ENCODE measurements at regions not wholly inside any gene's neighbourhood (a gene's known extent, or its start where the extent isn't known, plus 50 kb on each side); places are given as distances from the start of the nearest gene placed in this dataset.

GRCh38 chr2:216320852-216321251 lies 51.4 kb downstream of the MARCHF4 start:
- H3K4me3 Mint-ChIP-seq: no peak overlapping the region
- H3K36me3 Mint-ChIP-seq: no peaks in the 10 kb centered on the region
- H3K27me3 Mint-ChIP-seq: peaks cover 33% of the 10 kb centered on the region
- no peaks in the 10 kb centered on the region for H3K4me1 Mint-ChIP-seq
- ATAC-seq: no peak
- peaks cover 3% of the 10 kb centered on the region for H3K9me3 Mint-ChIP-seq
- H3K27ac Mint-ChIP-seq: no peak overlapping the region

DNA sequence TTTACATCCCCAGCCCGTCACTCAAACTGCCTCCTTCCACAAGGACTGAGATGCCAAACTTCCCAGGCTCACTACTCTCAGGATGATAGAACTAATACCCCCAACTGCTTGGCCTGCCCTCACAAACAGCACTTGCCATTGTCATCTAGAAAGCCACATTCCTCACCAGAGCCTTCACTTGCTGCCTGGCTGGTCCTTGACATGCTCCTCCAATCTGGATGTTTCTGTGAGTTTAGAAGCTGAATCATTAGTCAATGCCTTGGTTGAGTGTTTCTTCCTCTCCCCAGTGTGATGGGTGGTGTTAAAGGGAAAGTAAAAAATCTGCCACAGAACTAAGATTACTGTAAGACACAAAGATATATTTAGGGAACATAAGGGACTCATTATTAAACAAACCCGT lies 52.5 kb downstream of the MARCHF4 start:
- peaks cover 3% of the 10 kb centered on the region for H3K9me3 Mint-ChIP-seq
- H3K36me3 Mint-ChIP-seq: no peaks in the 10 kb centered on the region
- peaks cover 37% of the 10 kb centered on the region for H3K27me3 Mint-ChIP-seq
- no peaks in the 10 kb centered on the region for H3K4me1 Mint-ChIP-seq
- no peak overlapping the region for H3K4me3 Mint-ChIP-seq
- H3K27ac Mint-ChIP-seq: no peak overlapping the region
- ATAC-seq: no peak

- Mint-ChIP-seq H3K9me3 (peaks cover 6% of the 10 kb centered on the region), H3K27me3 (peaks cover 42% of the 10 kb centered on the region), H3K4me3 (no peak overlapping the region), H3K27ac (no peak overlapping the region), H3K36me3 (no peaks in the 10 kb centered on the region), H3K4me1 (no peaks in the 10 kb centered on the region)
- no peak for ATAC-seq
These were observed 53.8 kb downstream of the MARCHF4 start for GRCh38 chr2:216318521-216318874.

DNA sequence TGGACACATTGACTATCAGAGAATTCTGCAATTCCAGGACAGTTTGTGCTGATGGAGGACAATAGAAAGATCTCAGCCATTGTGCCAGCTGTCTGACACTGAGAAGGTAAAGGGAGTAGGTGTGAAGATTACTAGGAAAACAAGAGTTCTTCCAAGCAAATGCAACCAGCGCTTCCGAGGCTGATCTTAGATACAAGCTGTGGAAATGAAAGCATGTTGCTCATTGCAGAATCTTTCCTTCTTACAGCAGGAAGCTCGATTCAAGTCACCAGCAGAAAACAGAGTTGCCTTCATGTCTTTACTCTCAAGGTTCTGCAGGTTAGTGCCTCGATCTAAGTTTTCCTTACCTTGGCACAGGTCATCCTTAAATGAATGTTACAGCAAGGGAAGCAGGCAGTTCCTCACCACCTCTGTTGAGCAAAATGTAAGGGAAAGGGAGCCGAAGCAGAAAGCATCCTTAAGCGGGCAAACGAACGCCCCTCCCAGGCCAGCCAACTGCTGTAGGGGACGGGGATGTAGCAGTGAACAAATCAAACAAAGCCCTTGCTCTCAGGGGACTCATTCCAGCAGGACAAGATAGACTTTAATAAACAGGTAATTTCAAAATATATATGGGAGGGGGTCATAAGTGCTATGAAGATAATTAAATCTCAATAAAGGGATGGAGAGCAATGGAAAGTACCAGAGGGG lies 54.3 kb downstream of the MARCHF4 start:
- ATAC-seq: no peak
- Mint-ChIP-seq H3K27me3 (peaks cover 42% of the 10 kb centered on the region), H3K27ac (no peak overlapping the region), H3K4me3 (no peak overlapping the region), H3K36me3 (no peaks in the 10 kb centered on the region), H3K9me3 (peaks cover 6% of the 10 kb centered on the region), H3K4me1 (no peaks in the 10 kb centered on the region)

DNA sequence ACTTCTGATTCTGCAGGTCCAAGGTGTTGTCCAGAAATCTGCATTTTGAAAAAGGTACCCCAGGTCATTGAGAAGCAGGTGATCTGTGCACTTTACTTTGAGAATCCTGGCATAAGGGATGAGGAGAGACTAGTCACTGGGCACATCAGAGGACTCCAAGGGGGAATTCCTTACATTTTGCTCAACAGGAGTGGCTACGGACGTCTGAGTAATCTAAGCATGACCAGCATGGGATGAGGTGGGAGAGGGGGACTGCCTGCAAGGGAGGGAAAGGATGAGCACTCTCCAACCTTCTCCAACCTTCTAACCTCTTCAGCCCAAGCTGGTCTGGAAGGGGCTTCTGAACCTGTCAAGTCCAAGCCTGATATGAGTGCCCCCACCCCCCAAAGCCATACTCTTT lies 55.5 kb downstream of the MARCHF4 start:
- Mint-ChIP-seq H3K27me3 (peaks cover 51% of the 10 kb centered on the region), H3K9me3 (peaks cover 3% of the 10 kb centered on the region), H3K27ac (no peak overlapping the region), H3K4me3 (no peak overlapping the region), H3K4me1 (no peaks in the 10 kb centered on the region), H3K36me3 (no peaks in the 10 kb centered on the region)
- ATAC-seq: no peak

GRCh38 chr2:216315802-216316603 lies 56.3 kb downstream of the MARCHF4 start:
- peaks cover 51% of the 10 kb centered on the region for H3K27me3 Mint-ChIP-seq
- H3K4me1 Mint-ChIP-seq: no peaks in the 10 kb centered on the region
- H3K36me3 Mint-ChIP-seq: no peaks in the 10 kb centered on the region
- peaks cover 3% of the 10 kb centered on the region for H3K9me3 Mint-ChIP-seq
- no peak for ATAC-seq
- H3K4me3 Mint-ChIP-seq: no peak overlapping the region
- no peak overlapping the region for H3K27ac Mint-ChIP-seq

DNA sequence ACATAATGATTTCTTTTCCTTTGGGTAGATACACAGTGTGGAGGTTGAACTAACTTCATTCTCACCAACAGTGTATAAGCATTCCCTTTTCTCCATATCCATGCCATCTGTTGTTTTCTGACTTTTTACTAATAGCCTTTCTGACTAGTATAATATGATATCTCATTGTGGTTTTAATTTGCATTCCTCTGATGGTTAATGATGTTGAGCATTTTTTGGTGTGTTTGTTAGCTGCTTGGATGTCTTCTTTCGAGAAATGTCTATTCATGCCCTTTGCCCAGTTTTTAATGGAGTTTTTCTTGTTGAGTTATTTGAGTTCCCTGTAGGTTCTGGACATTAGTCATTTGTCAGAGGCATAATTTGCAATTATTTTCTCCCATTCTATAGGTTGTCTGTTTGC lies 59.8 kb downstream of the MARCHF4 start:
- no peak for ATAC-seq
- H3K36me3 Mint-ChIP-seq: no peaks in the 10 kb centered on the region
- peaks cover 39% of the 10 kb centered on the region for H3K27me3 Mint-ChIP-seq

GRCh38 chr2:216308576-216308975 lies 63.7 kb downstream of the MARCHF4 start:
- Mint-ChIP-seq H3K4me3 (no peak overlapping the region), H3K9me3 (no peaks in the 10 kb centered on the region), H3K4me1 (no peaks in the 10 kb centered on the region), H3K27me3 (peaks cover 25% of the 10 kb centered on the region), H3K27ac (no peak overlapping the region), H3K36me3 (no peaks in the 10 kb centered on the region)
- ATAC-seq: no peak

More for the DNA sequence above, 59.8 kb downstream of the MARCHF4 start:
- Mint-ChIP-seq H3K27ac (no peak overlapping the region), H3K9me3 (peaks cover 3% of the 10 kb centered on the region), H3K4me1 (no peaks in the 10 kb centered on the region), H3K4me3 (no peak overlapping the region)

DNA sequence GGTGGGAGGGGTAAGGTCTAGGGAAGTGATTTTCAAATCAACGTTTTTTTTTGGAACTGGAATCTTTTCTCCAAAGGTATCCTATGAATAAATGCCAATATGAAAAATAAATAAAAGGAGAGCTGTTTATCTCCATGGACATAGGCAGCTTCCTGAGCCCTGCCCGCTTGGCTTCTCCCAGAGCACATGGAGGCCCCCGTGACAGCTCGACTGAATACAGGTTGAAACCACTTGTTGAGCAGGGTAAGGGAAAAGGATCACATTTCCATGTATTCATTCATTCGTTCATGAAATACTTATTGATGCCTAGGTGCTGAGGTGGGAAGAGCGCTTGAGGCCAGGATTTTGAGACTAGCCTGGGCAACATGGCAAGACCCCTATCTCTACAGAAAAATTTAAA lies 64.8 kb downstream of the MARCHF4 start:
- Mint-ChIP-seq H3K27ac (no peak overlapping the region), H3K36me3 (no peaks in the 10 kb centered on the region), H3K27me3 (peaks cover 15% of the 10 kb centered on the region), H3K4me1 (no peaks in the 10 kb centered on the region), H3K9me3 (no peaks in the 10 kb centered on the region), H3K4me3 (no peak overlapping the region)
- ATAC-seq: no peak

DNA sequence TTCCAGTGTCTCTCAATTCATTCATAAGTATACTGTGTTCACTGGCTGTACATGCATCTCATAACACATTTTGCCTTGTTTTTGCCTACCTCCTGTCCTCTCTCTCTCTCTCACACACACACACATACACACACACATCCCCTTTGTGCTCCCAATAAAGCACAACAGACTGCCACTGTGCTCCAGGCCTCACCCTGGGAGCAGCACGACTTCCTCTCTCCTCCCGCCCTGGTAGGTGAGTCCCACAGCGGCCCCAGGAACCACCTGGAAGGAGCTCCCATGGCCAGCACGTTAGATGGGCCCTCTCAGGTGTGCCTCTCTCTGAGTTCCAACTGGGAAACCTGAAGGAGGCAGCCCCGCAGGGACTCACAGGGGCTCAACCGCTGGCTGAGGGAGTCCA lies 65.4 kb downstream of the MARCHF4 start:
- Mint-ChIP-seq H3K27ac (no peak overlapping the region), H3K36me3 (no peaks in the 10 kb centered on the region), H3K9me3 (no peaks in the 10 kb centered on the region), H3K27me3 (peaks cover 10% of the 10 kb centered on the region), H3K4me3 (no peak overlapping the region), H3K4me1 (no peaks in the 10 kb centered on the region)
- no peak for ATAC-seq

DNA sequence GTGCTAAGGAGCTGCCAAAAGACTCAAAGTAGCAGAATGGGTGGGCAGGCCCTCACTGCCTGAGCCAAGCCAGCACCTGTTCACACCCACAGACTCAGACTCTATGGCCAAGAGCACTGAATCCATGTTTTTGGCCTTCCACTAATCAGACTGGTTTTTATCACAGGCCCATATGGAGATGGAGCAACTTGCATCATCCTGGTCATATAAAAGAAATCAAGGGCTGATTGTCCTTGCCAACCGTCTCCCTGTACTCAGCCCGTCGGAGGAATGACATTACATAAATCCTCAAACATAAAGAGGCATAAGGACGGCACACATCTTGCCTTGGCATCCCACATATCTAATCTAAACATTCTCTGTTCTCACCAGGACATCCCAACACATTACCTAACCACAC lies 66.7 kb downstream of the MARCHF4 start:
- no peak overlapping the region for H3K27ac Mint-ChIP-seq
- H3K4me3 Mint-ChIP-seq: no peak overlapping the region
- H3K9me3 Mint-ChIP-seq: no peaks in the 10 kb centered on the region
- H3K27me3 Mint-ChIP-seq: peaks cover 20% of the 10 kb centered on the region
- no peaks in the 10 kb centered on the region for H3K36me3 Mint-ChIP-seq
- no peak for ATAC-seq
- no peaks in the 10 kb centered on the region for H3K4me1 Mint-ChIP-seq

DNA sequence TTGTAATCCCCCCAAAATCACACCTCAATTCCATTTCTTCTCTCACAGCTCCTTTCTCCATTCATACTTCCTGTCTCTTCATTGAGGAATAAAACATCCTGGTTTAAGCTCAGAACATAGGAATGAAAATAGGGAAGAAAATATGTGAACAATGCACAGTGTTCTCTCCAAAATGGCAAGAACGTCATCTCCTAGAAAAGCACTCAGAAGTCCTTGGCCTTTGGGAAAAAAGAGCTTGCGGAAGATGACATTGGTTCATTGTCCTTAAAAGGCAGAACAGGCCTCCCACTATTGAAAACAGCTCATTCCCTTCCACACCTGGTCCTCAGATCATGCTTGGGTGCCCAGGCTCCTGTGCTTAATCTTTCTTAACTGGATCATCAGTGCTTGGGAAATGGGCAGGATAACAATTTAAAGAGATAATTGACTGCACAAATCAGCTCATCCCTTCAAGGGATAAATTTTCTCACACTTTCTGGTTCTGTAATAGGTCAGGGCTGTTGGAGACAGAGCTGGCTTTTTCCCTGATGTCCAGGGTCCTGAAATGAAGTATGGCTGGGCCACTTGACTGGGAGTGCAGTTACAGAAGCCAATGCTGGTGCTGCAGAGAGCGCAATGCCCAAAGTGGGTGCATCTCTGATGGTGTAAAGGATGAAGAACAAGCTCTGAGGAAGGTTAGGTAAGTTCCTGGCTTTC lies 69.2 kb downstream of the MARCHF4 start:
- ATAC-seq: no peak
- Mint-ChIP-seq H3K4me1 (no peaks in the 10 kb centered on the region), H3K27ac (no peak overlapping the region)

DNA sequence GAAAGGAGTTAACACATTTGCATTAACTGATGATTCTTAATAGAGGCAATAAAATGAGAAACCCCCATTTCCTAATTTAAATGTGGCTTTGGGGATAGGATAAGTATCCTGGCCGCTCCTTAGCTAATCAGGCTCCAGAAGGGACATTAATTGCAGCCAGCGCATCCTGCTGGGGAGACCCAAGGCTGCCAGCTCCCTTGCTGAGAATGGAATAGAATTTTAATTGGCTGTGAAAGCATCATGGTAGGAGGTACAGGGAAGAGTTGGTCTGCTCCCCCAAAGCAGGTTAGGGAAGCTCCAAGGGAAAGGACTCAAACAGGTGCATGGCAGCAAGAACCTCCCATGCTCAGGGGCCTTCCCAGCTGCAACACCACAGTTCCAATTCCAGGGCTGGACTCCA lies 71.4 kb downstream of the MARCHF4 start:
- Mint-ChIP-seq H3K27ac (no peak overlapping the region), H3K9me3 (no peaks in the 10 kb centered on the region), H3K36me3 (no peaks in the 10 kb centered on the region), H3K27me3 (peaks cover 20% of the 10 kb centered on the region), H3K4me1 (no peaks in the 10 kb centered on the region), H3K4me3 (no peak overlapping the region)
- ATAC-seq: no peak

More for the DNA sequence above, 69.2 kb downstream of the MARCHF4 start:
- H3K27me3 Mint-ChIP-seq: peaks cover 31% of the 10 kb centered on the region
- H3K4me3 Mint-ChIP-seq: no peak overlapping the region
- no peaks in the 10 kb centered on the region for H3K9me3 Mint-ChIP-seq
- no peaks in the 10 kb centered on the region for H3K36me3 Mint-ChIP-seq

GRCh38 chr2:216299588-216299987 lies 72.7 kb downstream of the MARCHF4 start:
- Mint-ChIP-seq H3K27me3 (peaks cover 20% of the 10 kb centered on the region), H3K9me3 (no peaks in the 10 kb centered on the region), H3K4me3 (no peak overlapping the region), H3K27ac (no peak overlapping the region), H3K36me3 (no peaks in the 10 kb centered on the region), H3K4me1 (no peaks in the 10 kb centered on the region)
- ATAC-seq: no peak

DNA sequence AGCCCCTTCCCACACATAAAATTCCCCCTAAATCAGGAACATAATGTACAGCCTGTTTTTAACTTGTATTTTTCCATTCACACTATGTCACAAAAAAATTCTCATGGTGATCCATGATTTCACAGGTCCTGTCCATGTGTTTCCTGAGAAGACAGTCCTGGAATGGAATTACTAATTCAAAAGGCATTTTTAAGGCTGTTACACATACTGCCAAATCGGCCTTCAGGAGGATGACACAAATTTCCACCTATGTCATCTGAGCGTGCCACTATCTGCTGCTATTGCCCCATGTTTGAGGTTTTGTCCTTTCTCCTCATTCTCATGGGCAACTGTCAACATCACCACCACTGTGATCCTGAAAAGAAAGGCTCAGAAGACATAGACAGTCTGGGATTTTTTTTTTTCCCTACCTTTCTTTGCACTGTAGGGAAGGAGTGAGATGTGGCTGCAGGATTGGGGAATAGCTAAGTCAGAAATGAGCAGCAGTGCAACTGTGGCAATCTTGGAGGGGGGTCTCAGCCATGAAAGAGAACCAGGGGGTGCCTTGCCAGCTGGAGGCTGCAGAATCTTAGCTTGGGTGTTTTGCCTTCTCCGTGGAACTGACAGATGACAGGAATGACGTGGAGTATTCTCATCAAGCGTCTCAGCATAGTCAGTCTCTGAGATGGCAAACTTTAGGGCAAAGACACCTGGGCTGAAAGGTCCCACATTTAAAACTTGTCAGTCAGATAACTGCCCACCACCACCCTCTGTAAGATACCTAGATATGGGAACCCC lies 73.4 kb downstream of the MARCHF4 start:
- no peaks in the 10 kb centered on the region for H3K36me3 Mint-ChIP-seq
- ATAC-seq: no peak
- H3K27ac Mint-ChIP-seq: no peak overlapping the region
- H3K4me1 Mint-ChIP-seq: no peaks in the 10 kb centered on the region
- H3K9me3 Mint-ChIP-seq: no peaks in the 10 kb centered on the region
- H3K4me3 Mint-ChIP-seq: no peak overlapping the region
- peaks cover 20% of the 10 kb centered on the region for H3K27me3 Mint-ChIP-seq

Data from stimulated activated memory B cell treated with anti-CD40 and anti-IgM and Interleukin-4, amounts not matched to agents 10 μg/mL and 1 μg/mL and 100 μg/mL, for 72 hours (primary cell).